ENCODE measurements at regions not wholly inside any gene's neighbourhood (a gene's known extent, or its start where the extent isn't known, plus 50 kb on each side); places are given as distances from the start of the nearest gene placed in this dataset.

GRCh38 chr17:71881581-71881980 lies 239.2 kb upstream of the SOX9 start:
- H3K4me3 ChIP-seq (ENCODE audit: low read length), result no peak overlapping the region
- DNase-seq (ENCODE audit: low read depth), result no peak
- no peak for TF ChIP-seq CTCF (IDR thresholded peaks at IDR 0.05; ENCODE audit: insufficient read depth, low read depth, low read length, missing control alignments)

- no peak for TF ChIP-seq CTCF (IDR thresholded peaks at IDR 0.05; ENCODE audit: insufficient read depth, low read depth, low read length, missing control alignments)
- no peak overlapping the region for H3K4me3 ChIP-seq (ENCODE audit: low read length)
- DNase-seq (ENCODE audit: low read depth), result peak; percentile 29
These were observed 237.6 kb upstream of the SOX9 start for GRCh38 chr17:71883258-71883657.

GRCh38 chr17:71883845-71884244 lies 237.0 kb upstream of the SOX9 start:
- no peak for DNase-seq (ENCODE audit: low read depth)
- no peak for TF ChIP-seq CTCF (IDR thresholded peaks at IDR 0.05; ENCODE audit: insufficient read depth, low read depth, low read length, missing control alignments)

GRCh38 chr17:71885662-71886061 lies 235.2 kb upstream of the SOX9 start:
- H3K4me3 ChIP-seq (ENCODE audit: low read length), result no peak overlapping the region
- DNase-seq (ENCODE audit: low read depth), result no peak
- no peak for TF ChIP-seq CTCF (IDR thresholded peaks at IDR 0.05; ENCODE audit: insufficient read depth, low read depth, low read length, missing control alignments)

More at GRCh38 chr17:71883845-71884244, 237.0 kb upstream of the SOX9 start:
- H3K4me3 ChIP-seq (ENCODE audit: low read length), result no peak overlapping the region

- peak; percentile 82 for DNase-seq (ENCODE audit: low read depth)
- TF ChIP-seq CTCF (IDR thresholded peaks at IDR 0.05; ENCODE audit: insufficient read depth, low read depth, low read length, missing control alignments), result no peak
- no peak overlapping the region for H3K4me3 ChIP-seq (ENCODE audit: low read length)
These were observed 221.5 kb upstream of the SOX9 start for GRCh38 chr17:71899317-71899716.

- H3K4me3 ChIP-seq (ENCODE audit: low read length), result no peak overlapping the region
- TF ChIP-seq CTCF (IDR thresholded peaks at IDR 0.05; ENCODE audit: insufficient read depth, low read depth, low read length, missing control alignments), result no peak
- peak; percentile 94 for DNase-seq (ENCODE audit: low read depth)
These were observed 220.1 kb upstream of the SOX9 start for GRCh38 chr17:71900621-71901229.

GRCh38 chr17:71902894-71903506 lies 217.8 kb upstream of the SOX9 start:
- no peak overlapping the region for H3K4me3 ChIP-seq (ENCODE audit: low read length)
- no peak for TF ChIP-seq CTCF (IDR thresholded peaks at IDR 0.05; ENCODE audit: insufficient read depth, low read depth, low read length, missing control alignments)
- peak; percentile 43 for DNase-seq (ENCODE audit: low read depth)
